MM.1S (cell line): ENCODE measurements at regions not wholly inside any gene's neighbourhood (a gene's known extent, or its start where the extent isn't known, plus 50 kb on each side); places are given as distances from the start of the nearest gene placed in this dataset.

Experiments used
- DNase-seq: peaks from one replicate; pipeline ENCODE4 v3.0.0-alpha.2; 2015
- H2AFZ ChIP-seq: fragments of 300-600 bp; sonication (generic); 2 replicates; pipeline ENCODE4 v1.6.0; 2016; ENCODE audit warnings: antibody characterized with exemption, low read length
- H3F3A ChIP-seq: fragments of 300-600 bp; sonication (generic); 2 replicates; pipeline ENCODE4 v1.6.1; 2016; ENCODE audit warnings: mild to moderate bottlenecking, antibody characterized with exemption, low read length, moderate library complexity, mixed read lengths; ENCODE audit not compliant: insufficient read depth
- H3K27ac ChIP-seq: fragments of 300-600 bp; sonication (generic); 2 replicates; pipeline ENCODE4 v1.5.1; 2016; ENCODE audit warnings: mild to moderate bottlenecking, low read length
- H3K27me3 ChIP-seq: fragments of 300-600 bp; sonication (generic); replicated peaks from 2 replicates; pipeline ENCODE4 v1.6.0; 2016; ENCODE audit warnings: low read length; ENCODE audit not compliant: insufficient read depth
- H3K36me3 ChIP-seq: fragments of 300-600 bp; sonication (generic); replicated peaks from 2 replicates; pipeline ENCODE4 v1.6.1; 2016; ENCODE audit warnings: mild to moderate bottlenecking, low read length, mixed read lengths; ENCODE audit not compliant: insufficient read depth
- H3K4me1 ChIP-seq: fragments of 300-600 bp; sonication (generic); 2 replicates; pipeline ENCODE4 v1.6.1; 2016; ENCODE audit warnings: low read length, mixed read lengths
- H3K4me2 ChIP-seq: fragments of 300-600 bp; sonication (generic); 2 replicates; pipeline ENCODE4 v1.6.0; 2016; ENCODE audit warnings: low read depth, low read length
- H3K4me3 ChIP-seq: fragments of 300-600 bp; sonication (generic); 2 replicates; pipeline ENCODE4 v1.5.1; 2016; ENCODE audit warnings: low read length, mixed read lengths
- H3K79me2 ChIP-seq: fragments of 300-600 bp; sonication (generic); 2 replicates; pipeline ENCODE4 v1.6.1; 2016; ENCODE audit warnings: mixed run types, low read length, mixed read lengths
- H3K9ac ChIP-seq: fragments of 300-600 bp; sonication (generic); 2 replicates; pipeline ENCODE4 v1.6.1; 2016; ENCODE audit warnings: low read length, mixed read lengths
- H3K9me2 ChIP-seq: fragments of 300-600 bp; sonication (generic); replicated peaks from 2 replicates; pipeline ENCODE4 v1.6.1; 2016; ENCODE audit warnings: mild to moderate bottlenecking, low read length, mixed read lengths; ENCODE audit not compliant: insufficient read depth
- H3K9me3 ChIP-seq: fragments of 300-600 bp; sonication (generic); replicated peaks from 2 replicates; pipeline ENCODE4 v1.6.1; 2016; ENCODE audit warnings: mild to moderate bottlenecking, low read length, mixed read lengths; ENCODE audit not compliant: insufficient read depth
- H4K20me1 ChIP-seq: fragments of 300-600 bp; sonication (generic); 2 replicates; pipeline ENCODE4 v1.6.1; 2016; ENCODE audit warnings: mild to moderate bottlenecking, low read length, moderate library complexity, mixed read lengths; ENCODE audit not compliant: insufficient read depth
- EZH2 ChIP-seq: fragments of 300-600 bp; sonication (generic); optimal IDR thresholded peaks from 2 replicates; pipeline ENCODE3; 2017; ENCODE audit warnings: low read depth, mild to moderate bottlenecking, antibody characterized with exemption, low read length, mixed read lengths
- EZH2phosphoT487 ChIP-seq: fragments of 300-600 bp; sonication (generic); IDR thresholded peaks from 2 replicates; pipeline ENCODE4 v1.6.1; 2018; ENCODE audit warnings: antibody characterized with exemption, low read length
- TF ChIP-seq, protein P1 (sequence below): fragments of 300-600 bp; sonication (generic); IDR thresholded peaks from 2 replicates; pipeline ENCODE4 v1.5.1; 2016; ENCODE audit warnings: antibody characterized with exemption, low read length, mixed read lengths

DNA sequence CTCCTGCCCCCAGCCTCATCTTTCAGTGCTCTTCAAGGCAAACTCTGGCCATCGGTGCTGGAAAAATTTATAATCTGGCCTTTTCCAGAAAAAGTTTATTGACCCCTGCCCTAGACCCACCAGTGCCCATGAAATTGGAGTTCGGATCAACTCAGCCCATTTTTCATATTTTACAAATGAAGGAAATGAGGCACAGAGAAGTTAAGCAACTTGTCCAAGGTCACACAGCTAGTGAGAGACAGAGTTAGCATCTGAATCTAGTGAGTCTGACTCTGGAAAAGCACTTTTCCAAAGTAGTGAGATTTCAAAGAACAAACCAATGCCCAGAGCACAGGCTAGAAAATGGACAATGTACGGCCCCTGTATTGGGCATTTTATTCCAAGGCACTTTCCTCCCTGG, 69.4 kb upstream of the TLE3 start:
- Histone ChIP-seq H3F3A (no peaks in the 10 kb centered on the region), H3K27me3 (no peaks in the 10 kb centered on the region), H3K9ac (no peak overlapping the region), H3K4me1 (no peaks in the 10 kb centered on the region), H3K27ac (no peak overlapping the region), H3K79me2 (no peaks in the 10 kb centered on the region), H2AFZ (no peak overlapping the region), H3K4me2 (no peak overlapping the region), H3K4me3 (no peak overlapping the region), H3K9me2 (no peaks in the 10 kb centered on the region), H3K36me3 (no peaks in the 10 kb centered on the region), H4K20me1 (no peaks in the 10 kb centered on the region), H3K9me3 (no peaks in the 10 kb centered on the region)
- DNase-seq = no peak
- TF ChIP-seq EZH2 (no peak), EZH2phosphoT487 (no peak)
- TF ChIP-seq, protein P1, sequence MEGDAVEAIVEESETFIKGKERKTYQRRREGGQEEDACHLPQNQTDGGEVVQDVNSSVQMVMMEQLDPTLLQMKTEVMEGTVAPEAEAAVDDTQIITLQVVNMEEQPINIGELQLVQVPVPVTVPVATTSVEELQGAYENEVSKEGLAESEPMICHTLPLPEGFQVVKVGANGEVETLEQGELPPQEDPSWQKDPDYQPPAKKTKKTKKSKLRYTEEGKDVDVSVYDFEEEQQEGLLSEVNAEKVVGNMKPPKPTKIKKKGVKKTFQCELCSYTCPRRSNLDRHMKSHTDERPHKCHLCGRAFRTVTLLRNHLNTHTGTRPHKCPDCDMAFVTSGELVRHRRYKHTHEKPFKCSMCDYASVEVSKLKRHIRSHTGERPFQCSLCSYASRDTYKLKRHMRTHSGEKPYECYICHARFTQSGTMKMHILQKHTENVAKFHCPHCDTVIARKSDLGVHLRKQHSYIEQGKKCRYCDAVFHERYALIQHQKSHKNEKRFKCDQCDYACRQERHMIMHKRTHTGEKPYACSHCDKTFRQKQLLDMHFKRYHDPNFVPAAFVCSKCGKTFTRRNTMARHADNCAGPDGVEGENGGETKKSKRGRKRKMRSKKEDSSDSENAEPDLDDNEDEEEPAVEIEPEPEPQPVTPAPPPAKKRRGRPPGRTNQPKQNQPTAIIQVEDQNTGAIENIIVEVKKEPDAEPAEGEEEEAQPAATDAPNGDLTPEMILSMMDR = no peak

DNA sequence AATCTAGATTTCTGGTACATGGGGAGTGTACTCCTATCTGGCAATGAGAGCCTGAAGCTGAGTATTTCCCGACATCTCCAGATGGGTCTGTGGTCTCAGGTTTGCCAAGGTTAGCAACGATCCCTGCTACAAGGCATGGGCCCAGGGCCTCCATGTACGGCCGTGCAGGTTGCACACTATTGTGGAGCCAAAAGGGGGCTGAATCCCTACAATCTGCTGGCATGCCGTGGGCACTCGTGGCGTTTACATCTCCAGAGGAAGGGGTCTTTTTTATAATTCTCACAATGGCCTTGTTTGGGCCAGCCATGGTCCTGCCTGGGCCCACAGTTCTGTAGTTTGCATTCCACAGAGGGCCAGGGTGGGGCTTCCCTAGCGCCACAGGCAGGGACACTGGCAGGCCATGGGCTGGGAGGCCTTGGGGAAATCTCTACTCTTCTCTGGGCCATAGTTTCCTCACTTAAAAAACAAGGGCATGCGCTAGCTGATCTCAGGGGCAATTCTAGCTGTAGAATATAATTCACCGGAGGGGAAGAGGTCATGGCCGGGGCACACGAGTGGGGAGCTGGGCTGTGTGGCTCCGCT, 68.9 kb upstream of the TLE3 start:
- H3K27me3 ChIP-seq = no peaks in the 10 kb centered on the region
- no peak for DNase-seq
- H3K27ac ChIP-seq = no peak overlapping the region
- no peak overlapping the region for H3K4me3 ChIP-seq
- no peaks in the 10 kb centered on the region for H3K4me1 ChIP-seq
- no peak overlapping the region for H2AFZ ChIP-seq
- no peaks in the 10 kb centered on the region for H3K36me3 ChIP-seq
- no peaks in the 10 kb centered on the region for H3F3A ChIP-seq
- H3K9me2 ChIP-seq = no peaks in the 10 kb centered on the region
- H3K9ac ChIP-seq = no peak overlapping the region
- H3K9me3 ChIP-seq = no peaks in the 10 kb centered on the region
- no peak for TF ChIP-seq EZH2
- no peak for TF ChIP-seq EZH2phosphoT487
- TF ChIP-seq, protein P1 = no peak
- H3K79me2 ChIP-seq = no peaks in the 10 kb centered on the region
- H3K4me2 ChIP-seq = no peak overlapping the region
- H4K20me1 ChIP-seq = no peaks in the 10 kb centered on the region

- Histone ChIP-seq H3K9me2 (no peaks in the 10 kb centered on the region), H3K27me3 (no peaks in the 10 kb centered on the region), H3K4me3 (no peak overlapping the region), H3K4me1 (no peaks in the 10 kb centered on the region), H3K9ac (no peak overlapping the region), H3K9me3 (no peaks in the 10 kb centered on the region), H2AFZ (no peak overlapping the region), H3K79me2 (no peaks in the 10 kb centered on the region), H3K27ac (no peak overlapping the region), H4K20me1 (no peaks in the 10 kb centered on the region), H3K4me2 (no peak overlapping the region), H3K36me3 (no peaks in the 10 kb centered on the region), H3F3A (no peaks in the 10 kb centered on the region)
- TF ChIP-seq, protein P1 = no peak
- no peak for TF ChIP-seq EZH2phosphoT487
- no peak for TF ChIP-seq EZH2
- no peak for DNase-seq
Measured at GRCh38 chr15:70165716-70166284, 68.1 kb upstream of the TLE3 start.
